HepG2 (cell line): ENCODE measurements at regions not wholly inside any gene's neighbourhood (a gene's known extent, or its start where the extent isn't known, plus 50 kb on each side); places are given as distances from the start of the nearest gene placed in this dataset.

ENCODE experiments used
- ATAC-seq: fragments of 200-7000 bp; cut with Tn5 transposase; 3 replicates; pipeline ENCODE4 v1.9.1; 2020; ENCODE audit warnings: mild to moderate bottlenecking, moderate library complexity
- BruUV-seq: library from RNA; stranded (reverse); fragments of 400-500 nt; replicated peaks from 2 replicates; lab custom pipeline; 2021; lab: Mats Ljungman, UMichigan
- CTCF ChIA-PET: fragments of 300-600 bp; formaldehyde crosslinking; extraction: SDS; loops from one replicate; lab custom pipeline; 2021; ENCODE audit warnings: low total read pairs, inconsistent platforms, low intra/inter-chr PET ratio; lab: Yijun Ruan, JAX
- POLR2A ChIA-PET: fragments of 350-600 bp; sonication (Branson Sonifier 250); formaldehyde crosslinking; loops from one replicate; lab custom pipeline; 2020; ENCODE audit warnings: antibody characterized with exemption, inconsistent platforms; lab: Yijun Ruan, JAX
- DNase-seq: peaks from one replicate; pipeline ENCODE4 v3.0.0-alpha.2; 2015; ENCODE audit warnings: low spot score
- FAIRE-seq: peaks from 3 replicates; lab custom pipeline; 2011; peaks lifted over from hg19 to GRCh38; lab: Jason Lieb, UNC
- H2AFZ ChIP-seq: one replicate; pipeline ENCODE4 v1.6.1; 2011; ENCODE audit warnings: low read length, inconsistent platforms
- H3K27ac ChIP-seq: fragments of 300-600 bp; 3 replicates; pipeline ENCODE4 v1.8.0; 2011; ENCODE audit warnings: mixed run types, mild to moderate bottlenecking, mixed read lengths, low read length, inconsistent platforms; ENCODE audit not compliant: insufficient read depth; ENCODE audit errors: extremely low read length
- H3K27me3 ChIP-seq, 2 experiments: fragments of 200-600 bp in 1 of 2; 2 replicates in 1 of 2; 3 replicates in 1 of 2; pipeline versions ENCODE4 v1.6.0 to v1.8.0; 2011; ENCODE audit warnings: low read length in 2 of 2, mild to moderate bottlenecking in 2 of 2, moderate library complexity in 2 of 2, inconsistent platforms in 1 of 2; ENCODE audit not compliant: insufficient read depth in 2 of 2, control insufficient read depth in 1 of 2
- H3K36me3 ChIP-seq, 2 experiments: fragments of 200-600 bp in 1 of 2; replicated peaks in 1 of 2; 2 replicates in 1 of 2; 3 replicates in 1 of 2; pipeline versions ENCODE4 v1.5.1 to v1.8.0; 2011; ENCODE audit warnings: low read length in 2 of 2, inconsistent platforms in 1 of 2; ENCODE audit not compliant: insufficient read depth in 2 of 2, control insufficient read depth in 1 of 2
- H3K4me1 ChIP-seq: 2 replicates; pipeline ENCODE4 v1.5.1; 2012; ENCODE audit warnings: low read length, inconsistent platforms; ENCODE audit not compliant: insufficient read depth
- H3K4me2 ChIP-seq: 2 replicates; pipeline ENCODE4 v1.6.0; 2011; ENCODE audit warnings: low read depth, low read length, inconsistent platforms
- H3K4me3 ChIP-seq, 3 experiments: fragments of 200-600 bp in 1 of 3; sonication (generic), shearing (Covaris generic) in 1 of 3; replicated peaks in 1 of 3; 2 replicates each; pipeline ENCODE4 v1.5.1; 2011 to 2016; ENCODE audit warnings: low read length in 3 of 3, inconsistent platforms in 2 of 3, low read depth in 2 of 3, mild to moderate bottlenecking in 2 of 3, control low read depth in 1 of 3, mixed read lengths in 1 of 3; ENCODE audit not compliant: insufficient read depth in 1 of 3
- H3K79me2 ChIP-seq: one replicate; pipeline ENCODE4 v1.6.1; 2011; ENCODE audit warnings: low read length, inconsistent platforms; ENCODE audit not compliant: insufficient read depth
- H3K9ac ChIP-seq: 2 replicates; pipeline ENCODE4 v1.6.0; 2011; ENCODE audit warnings: mild to moderate bottlenecking, low read depth, low read length, inconsistent platforms; ENCODE audit not compliant: insufficient read depth
- H3K9me3 ChIP-seq: 2 replicates; pipeline ENCODE4 v1.5.1; 2012; ENCODE audit warnings: mild to moderate bottlenecking, low read length
- H4K20me1 ChIP-seq: 2 replicates; pipeline ENCODE4 v1.6.0; 2011; ENCODE audit warnings: inconsistent platforms, mild to moderate bottlenecking, low read length, moderate library complexity; ENCODE audit not compliant: insufficient read depth
- CBFB ChIP-seq: sonication (generic); formaldehyde crosslinking; IDR thresholded peaks from 2 replicates; pipeline ENCODE4 v1.4.0; 2020; ENCODE audit warnings: missing genetic modification reagents
- EHMT2 ChIP-seq: fragments of 200-600 bp; sonication (generic); IDR thresholded peaks from 2 replicates; pipeline ENCODE4 v1.7.0; 2017; ENCODE audit warnings: antibody characterized with exemption, low read depth, low read length, borderline replicate concordance
- ELF3 ChIP-seq: IDR thresholded peaks from 2 replicates; pipeline ENCODE4 v1.6.1; 2016; ENCODE audit warnings: missing genetic modification reagents, missing compliant biosample characterization
- FOXA3 ChIP-seq: IDR thresholded peaks from 2 replicates; pipeline ENCODE4 v1.6.1; 2016; ENCODE audit warnings: missing genetic modification reagents, missing compliant biosample characterization
- GABPB1 ChIP-seq: IDR thresholded peaks from 2 replicates; pipeline ENCODE4 v1.6.1; 2016; ENCODE audit warnings: mild to moderate bottlenecking, missing genetic modification reagents, moderate library complexity, missing compliant biosample characterization
- GATAD2A ChIP-seq: IDR thresholded peaks from 2 replicates; pipeline ENCODE4 v1.6.1; 2016
- KDM2A ChIP-seq: sonication (generic); formaldehyde crosslinking; IDR thresholded peaks from 2 replicates; pipeline ENCODE4 v1.4.0; 2020; ENCODE audit warnings: low read depth, missing genetic modification reagents, borderline replicate concordance
- NFIC ChIP-seq: IDR thresholded peaks from 2 replicates; pipeline ENCODE4 v1.6.1; 2012; ENCODE audit warnings: mild to moderate bottlenecking, low read length, inconsistent platforms
- NR2F1 ChIP-seq, 2 experiments: fragments of 450-650 bp in 1 of 2; formaldehyde crosslinking in 1 of 2; IDR thresholded peaks; 2 replicates each; pipeline versions ENCODE4 v1.5.0 to v1.6.1; 2016 to 2020; ENCODE audit warnings: mild to moderate bottlenecking in 1 of 2, missing compliant biosample characterization in 1 of 2, missing genetic modification reagents in 1 of 2, moderate library complexity in 1 of 2
- PRDM15 ChIP-seq: sonication (generic); formaldehyde crosslinking; IDR thresholded peaks from 2 replicates; pipeline ENCODE4 v1.4.0; 2020; ENCODE audit warnings: missing genetic modification reagents
- PRDM4 ChIP-seq: sonication (generic); formaldehyde crosslinking; IDR thresholded peaks from 2 replicates; pipeline ENCODE4 v1.9.0; 2021; ENCODE audit warnings: missing genetic modification reagents, borderline replicate concordance
- RARA ChIP-seq: IDR thresholded peaks from 2 replicates; pipeline ENCODE4 v1.6.1; 2016; ENCODE audit warnings: missing genetic modification reagents, missing compliant biosample characterization
- SAP130 ChIP-seq: IDR thresholded peaks from 2 replicates; pipeline ENCODE4 v1.6.1; 2016; ENCODE audit warnings: low read depth
- XRCC5 ChIP-seq: fragments of 200-400 bp; formaldehyde crosslinking; optimal IDR thresholded peaks from 2 replicates; pipeline ENCODE3; 2017; ENCODE audit warnings: mild to moderate bottlenecking, low read length
- YEATS2 ChIP-seq: sonication (generic); formaldehyde crosslinking; IDR thresholded peaks from 2 replicates; pipeline ENCODE4 v1.4.0; 2020; ENCODE audit warnings: missing genetic modification reagents, borderline replicate concordance
- ZMYM3 ChIP-seq: sonication (generic); formaldehyde crosslinking; IDR thresholded peaks from 2 replicates; pipeline ENCODE4 v1.5.1; 2020; ENCODE audit warnings: mild to moderate bottlenecking, missing genetic modification reagents
- ZNF614 ChIP-seq: IDR thresholded peaks from 2 replicates; pipeline ENCODE4 v1.6.1; 2018; ENCODE audit warnings: missing biosample characterization, missing genetic modification reagents, inconsistent platforms, borderline replicate concordance
- ZNF713 ChIP-seq: sonication (generic); formaldehyde crosslinking; IDR thresholded peaks from 2 replicates; pipeline ENCODE4 v1.4.0; 2020; ENCODE audit warnings: mild to moderate bottlenecking, missing genetic modification reagents
- WGBS: methylation state at CpG from one replicate; pipeline ENCODE4 v1.1.6; 2017; ENCODE audit warnings: low lambda C conversion rate; 5-methylcytosine and 5-hydroxymethylcytosine counted together
- in situ Hi-C: cut with HindIII; loops from 2 replicates; pipeline ENCODE4 v1.10.0; 2017; ENCODE audit warnings: low pct_unique_long_range_greater_than_20kb; ENCODE audit not compliant: extremely low pct_ligation_motif_present
- intact Hi-C: fragments of 100-400 bp; cut with micrococcal nuclease; formaldehyde crosslinking; loops from one replicate; pipeline ENCODE4 v1.10.0; 2022; ENCODE audit not compliant: unreplicated experiment
- TF ChIP-seq, protein P1 (sequence below): sonication (generic); IDR thresholded peaks from 2 replicates; pipeline ENCODE4 v1.6.1; 2016; ENCODE audit warnings: low read depth, borderline replicate concordance

DNA sequence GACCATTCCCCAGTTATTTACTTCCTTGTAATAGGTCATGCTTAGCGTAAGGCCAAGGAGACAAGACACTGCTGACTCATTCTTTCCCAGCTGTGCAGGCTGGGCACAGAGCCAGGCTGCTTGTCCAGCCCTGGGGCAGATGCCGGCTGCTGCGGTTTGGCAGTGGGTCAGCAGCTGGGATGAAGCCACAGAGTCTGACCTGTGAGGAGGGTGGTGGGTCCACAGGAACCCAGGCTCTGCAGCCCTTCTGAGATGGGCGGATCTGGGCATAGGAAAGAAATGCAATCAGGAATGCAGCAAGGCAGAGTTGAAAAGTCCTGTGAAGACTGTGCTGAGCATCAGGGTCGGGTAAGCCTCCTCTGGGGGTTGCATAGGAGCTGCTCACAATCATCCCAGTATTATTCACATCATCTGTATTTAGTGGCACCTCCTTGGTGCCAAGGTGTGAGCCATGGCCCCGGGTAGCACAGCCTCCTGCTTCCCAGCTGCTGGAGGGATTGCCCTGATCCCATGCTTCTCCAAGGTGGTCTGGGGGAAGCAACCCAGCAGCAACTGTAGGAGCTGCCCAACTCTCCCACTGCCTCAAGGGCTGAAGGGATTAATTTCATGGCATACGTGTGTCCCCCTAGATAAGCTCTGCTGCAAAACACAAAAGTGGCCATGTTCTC is 139.0 kb downstream of the DDX1 start:
- Histone ChIP-seq H3K27me3 (peaks cover 6 to 71% of the 10 kb centered on the region in 2 experiments; a peak in 4 of 5 replicates), H3K27ac (no peak overlapping the region), H3K4me2 (no peak overlapping the region), H3K79me2 (no peaks in the 10 kb centered on the region), H3K36me3 (no peaks in the 10 kb centered on the region), H4K20me1 (0 out of 2 replicates have a peak, but pooled peaks cover 3% of the 10 kb centered on the region), H2AFZ (no peak overlapping the region), H3K4me3 (no peak overlapping the region), H3K4me1 (peaks cover 38% of the 10 kb centered on the region), H3K9ac (no peak overlapping the region), H3K9me3 (no peaks in the 10 kb centered on the region)
- CTCF ChIA-PET = no interaction called here
- BruUV-seq = no TSS peak
- intact Hi-C loops = no loop called here
- DNase-seq = peak; percentile 80
- 11% methylated on average over 6 of the region's 7 CpGs for WGBS
- POLR2A ChIA-PET = no interaction called here
- peak; percentile 72 for ATAC-seq
- FAIRE-seq = no peak
- in situ Hi-C loops = loop anchor here (25.0 kb wide), 1 partner anchor 93 kb away; no protein-coding TSS in a partner anchor
- no peak for TF ChIP-seq ZNF614 (CRISPR knock-in tag)
- no peak for TF ChIP-seq ZMYM3 (CRISPR knock-in tag)
- TF ChIP-seq GATAD2A (CRISPR knock-in tag) = 0 out of 2 replicates have a peak, but pooled peaks have one; percentile 39
- peak; percentile 48 for TF ChIP-seq FOXA3
- TF ChIP-seq YEATS2 (CRISPR knock-in tag) = 0 out of 2 replicates have a peak, but pooled peaks have one; percentile 32
- peak; percentile 65; the same call in 1 of the 2 replicates for TF ChIP-seq ELF3 (CRISPR knock-in tag)
- peak; percentile 32; the same call in 1 of the 2 replicates for TF ChIP-seq GABPB1 (CRISPR knock-in tag)
- peak; percentile 52; the same call in 1 of the 2 replicates for TF ChIP-seq RARA
- TF ChIP-seq CBFB (CRISPR knock-in tag) = peak; percentile 68; the same call in 1 of the 2 replicates
- no peak for TF ChIP-seq EHMT2
- peak; percentile 56 for TF ChIP-seq SAP130
- TF ChIP-seq ZNF713 (CRISPR knock-in tag) = no peak
- TF ChIP-seq XRCC5 = peak; percentile 55
- peak; percentile 26 to 57; a peak in 2 of 4 replicates for TF ChIP-seq NR2F1 (CRISPR knock-in tag; IDR thresholded peaks at IDR 0.05)
- TF ChIP-seq, protein P1, sequence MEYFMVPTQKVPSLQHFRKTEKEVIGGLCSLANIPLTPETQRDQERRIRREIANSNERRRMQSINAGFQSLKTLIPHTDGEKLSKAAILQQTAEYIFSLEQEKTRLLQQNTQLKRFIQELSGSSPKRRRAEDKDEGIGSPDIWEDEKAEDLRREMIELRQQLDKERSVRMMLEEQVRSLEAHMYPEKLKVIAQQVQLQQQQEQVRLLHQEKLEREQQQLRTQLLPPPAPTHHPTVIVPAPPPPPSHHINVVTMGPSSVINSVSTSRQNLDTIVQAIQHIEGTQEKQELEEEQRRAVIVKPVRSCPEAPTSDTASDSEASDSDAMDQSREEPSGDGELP = peak; percentile 97
- TF ChIP-seq PRDM4 (CRISPR knock-in tag) = no peak
- TF ChIP-seq KDM2A (CRISPR knock-in tag) = peak; percentile 55; the same call in 1 of the 2 replicates
- TF ChIP-seq PRDM15 (CRISPR knock-in tag) = no peak
- peak; percentile 51; the same call in 1 of the 2 replicates for TF ChIP-seq NFIC
